ENCODE measurements at regions not wholly inside any gene's neighbourhood (a gene's known extent, or its start where the extent isn't known, plus 50 kb on each side); places are given as distances from the start of the nearest gene placed in this dataset.

GRCh38 chr13:76067850-76068249 is 431.7 kb downstream of the LMO7 start (continued):
- no peak for TF ChIP-seq SRF (IDR thresholded peaks at IDR 0.05; ENCODE audit: low read depth, low read length)

GRCh38 chr13:76053181-76053580 is 417.1 kb downstream of the LMO7 start:
- CTCF ChIA-PET (ENCODE audit: partially characterized antibody): no interaction called here
- Histone ChIP-seq H2BK12ac (ENCODE audit: low read depth, low read length) (no peak overlapping the region), H3K79me1 (ENCODE audit: low read depth, low read length) (no peaks in the 10 kb centered on the region), H3K56ac (replicated peaks; ENCODE audit: insufficient read length, low read depth, low read length) (no peak overlapping the region), H2AFZ (ENCODE audit: low read length) (no peak overlapping the region), H2BK5ac (ENCODE audit: low read depth, low read length) (no peak overlapping the region), H3K4me2 (ENCODE audit: insufficient read depth in 1 of 2, low read depth in 2 of 2, low read length in 2 of 2) (no peak overlapping the region), H3K9ac (replicated peaks in 1 of 4; ENCODE audit: extremely low read depth in 1 of 4, low read depth in 3 of 4, low read length in 3 of 4) (no peak overlapping the region), H2BK20ac (ENCODE audit: low read length) (no peak overlapping the region), H3K4ac (replicated peaks; ENCODE audit: insufficient read length, low read depth, low read length) (no peak overlapping the region), H2BK15ac (ENCODE audit: low read length) (no peak overlapping the region), H4K20me1 (replicated peaks in 1 of 2; ENCODE audit: control insufficient read depth in 1 of 2, insufficient read depth in 2 of 2, low read length in 2 of 2) (no peaks in the 10 kb centered on the region), H3K18ac (ENCODE audit: extremely low read depth, low read length) (no peak overlapping the region), H3K23me2 (ENCODE audit: low read depth, low read length) (no peaks in the 10 kb centered on the region), H2AK5ac (ENCODE audit: low read depth, low read length) (no peak overlapping the region), H3K23ac (ENCODE audit: insufficient read length) (no peak overlapping the region), H3K14ac (ENCODE audit: insufficient read length) (no peak overlapping the region), H3K79me2 (ENCODE audit: control insufficient read depth in 1 of 2, insufficient read depth in 2 of 2, low read length in 2 of 2) (no peaks in the 10 kb centered on the region), H3K9me3 (ENCODE audit: insufficient read depth in 2 of 2, low read depth in 1 of 2, low read length in 1 of 2) (no peaks in the 10 kb centered on the region), H3K36me3 (ENCODE audit: control insufficient read depth in 2 of 4, insufficient read depth in 4 of 4, low read length in 3 of 4) (no peaks in the 10 kb centered on the region), H2BK120ac (replicated peaks; ENCODE audit: low read depth, low read length) (no peak overlapping the region), H4K5ac (ENCODE audit: insufficient read length, low read depth, low read length) (no peak overlapping the region), H4K8ac (ENCODE audit: extremely low read depth, insufficient read depth, low read length) (no peak overlapping the region), H3K4me3 (ENCODE audit: extremely low read depth in 1 of 4, insufficient read depth in 2 of 4, low read depth in 3 of 4, low read length in 4 of 4) (no peak overlapping the region), H3K27ac (ENCODE audit: low read depth, low read length) (no peak overlapping the region), H3K27me3 (replicated peaks in 1 of 4; ENCODE audit: control insufficient read depth in 3 of 4, extremely low read depth in 1 of 4, insufficient read depth in 3 of 4, low read length in 3 of 4) (no peaks in the 10 kb centered on the region), H4K91ac (replicated peaks; ENCODE audit: insufficient read length, low read length) (no peak overlapping the region), H3K4me1 (replicated peaks in 1 of 4; ENCODE audit: control insufficient read depth in 3 of 4, insufficient read depth in 4 of 4, low read length in 3 of 4) (no peaks in the 10 kb centered on the region)
- no peak for DNase-seq (ENCODE audit: low read depth in 1 of 2, low spot score in 2 of 2)
- POLR2A ChIA-PET (ENCODE audit: partially characterized antibody): no interaction called here
- TF ChIP-seq CREB1 (IDR thresholded peaks at IDR 0.05): no peak
- TF ChIP-seq RAD21 (IDR thresholded peaks at IDR 0.05 in 1 of 2, conservative IDR thresholded peaks at IDR 0.05 in 1 of 2; ENCODE audit: low read depth in 2 of 2, low read length in 2 of 2): 0 out of 4 replicates have a peak, but pooled peaks of 1 of the 2 experiments have one; percentile 9
- 90% methylated on average over 1 of the region's 1 CpG; no CpG with 5 or more reads in 1 of the 2 experiments for WGBS, 2 experiments (ENCODE audit: extremely low coverage in 1 of 2, insufficient coverage in 1 of 2, insufficient read length in 1 of 2, insufficient replicate concordance in 2 of 2, low coverage in 1 of 2, low lambda C conversion rate in 2 of 2, missing lambda C conversion rate in 1 of 2)
- FAIRE-seq: no peak

Data from H1 (cell line).